Endodermal cell (in vitro differentiated cells): ENCODE measurements at regions not wholly inside any gene's neighbourhood (a gene's known extent, or its start where the extent isn't known, plus 50 kb on each side); places are given as distances from the start of the nearest gene placed in this dataset.

Source experiments
- DNase-seq: peaks from one replicate; pipeline ENCODE4 v3.0.0-alpha.2; 2017
- H3K27ac ChIP-seq: 2 replicates; pipeline ENCODE4 v1.5.1; 2013; ENCODE audit warnings: mild to moderate bottlenecking, low read depth, low read length, moderate library complexity
- H3K27me3 ChIP-seq: 2 replicates; pipeline ENCODE4 v1.6.1; 2013; ENCODE audit warnings: mild to moderate bottlenecking, low read length, moderate library complexity; ENCODE audit not compliant: insufficient read depth, control insufficient read depth, poor library complexity, severe bottlenecking
- H3K36me3 ChIP-seq: 2 replicates; pipeline ENCODE4 v1.7.0; 2013; ENCODE audit warnings: mild to moderate bottlenecking, low read length, moderate library complexity; ENCODE audit not compliant: control insufficient read depth, insufficient read depth
- H3K4me1 ChIP-seq: one replicate; pipeline ENCODE4 v1.7.0; 2013; ENCODE audit warnings: low read length; ENCODE audit not compliant: control insufficient read depth, insufficient read depth
- H3K4me3 ChIP-seq: 2 replicates; pipeline ENCODE4 v1.5.1; 2013; ENCODE audit warnings: mild to moderate bottlenecking, low read length, moderate library complexity
- H3K9ac ChIP-seq: 2 replicates; pipeline ENCODE4 v1.6.1; 2013; ENCODE audit warnings: mild to moderate bottlenecking, low read length, moderate library complexity; ENCODE audit not compliant: poor library complexity, severe bottlenecking; ENCODE audit errors: extremely low read depth
- H3K9me3 ChIP-seq: 2 replicates; pipeline ENCODE4 v1.6.1; 2013; ENCODE audit warnings: mild to moderate bottlenecking, low read length, moderate library complexity; ENCODE audit not compliant: control insufficient read depth
- H3K27ac Mint-ChIP-seq: 2 replicates; pipeline ENCODE4 v1.8.0; 2020; ENCODE audit warnings: mixed read lengths
- H3K27me3 Mint-ChIP-seq: 2 replicates; pipeline ENCODE4 v1.8.0; 2021; ENCODE audit warnings: mild to moderate bottlenecking, mixed read lengths; ENCODE audit not compliant: insufficient read depth
- H3K36me3 Mint-ChIP-seq: 2 replicates; pipeline ENCODE4 v1.8.0; 2020; ENCODE audit warnings: low read depth, mixed read lengths
- H3K4me1 Mint-ChIP-seq: 2 replicates; pipeline ENCODE4 v1.8.0; 2020; ENCODE audit warnings: mixed read lengths
- H3K4me3 Mint-ChIP-seq: 2 replicates; pipeline ENCODE4 v1.8.0; 2020; ENCODE audit warnings: mild to moderate bottlenecking, moderate library complexity, mixed read lengths
- H3K9me3 Mint-ChIP-seq: 2 replicates; pipeline ENCODE4 v1.8.0; 2020; ENCODE audit warnings: mild to moderate bottlenecking, mixed read lengths
- WGBS, 2 experiments: methylation state at CpG; one replicate each; pipeline versions ENCODE4 v1.1.5 to v1.1.7; 2013; ENCODE audit warnings: missing lambda C conversion rate in 2 of 2, mixed read lengths in 1 of 2; ENCODE audit not compliant: insufficient coverage in 1 of 2, insufficient read length in 1 of 2; 5-methylcytosine and 5-hydroxymethylcytosine counted together
- TF ChIP-seq, protein P1 (sequence below): fragments of 200-600 bp; sonication (generic); conservative IDR thresholded peaks from 2 replicates; pipeline ENCODE4 v1.5.0; 2021; ENCODE audit warnings: antibody characterized with exemption, mild to moderate bottlenecking

DNA sequence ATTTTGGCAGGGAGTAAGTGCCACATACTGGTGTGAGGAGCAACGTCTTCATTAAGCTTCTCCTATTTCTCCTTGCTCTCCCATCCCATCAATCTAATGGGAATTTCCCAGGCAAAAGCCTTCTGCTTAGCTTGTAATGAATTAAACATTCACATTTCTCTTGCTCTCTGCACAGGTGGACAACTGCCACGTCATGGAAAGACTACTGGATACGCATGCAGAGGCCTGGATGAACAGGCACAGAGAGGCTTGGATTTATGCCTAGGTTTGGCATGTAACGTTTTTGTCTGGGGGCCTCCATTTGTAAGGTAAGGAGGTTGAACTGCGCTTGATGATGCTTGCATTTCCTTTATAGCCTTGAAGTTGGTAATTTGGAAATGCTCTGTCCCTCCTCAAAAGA is 374.8 kb downstream of the KLF12 start:
- no peak overlapping the region for H3K4me3 ChIP-seq
- H3K9ac ChIP-seq, result no peak overlapping the region
- Mint-ChIP-seq H3K36me3 (no peaks in the 10 kb centered on the region), H3K27me3 (no peaks in the 10 kb centered on the region), H3K4me1 (peaks cover 17% of the 10 kb centered on the region), H3K9me3 (no peaks in the 10 kb centered on the region), H3K4me3 (no peak overlapping the region), H3K27ac (no peak overlapping the region)
- TF ChIP-seq, protein P1, sequence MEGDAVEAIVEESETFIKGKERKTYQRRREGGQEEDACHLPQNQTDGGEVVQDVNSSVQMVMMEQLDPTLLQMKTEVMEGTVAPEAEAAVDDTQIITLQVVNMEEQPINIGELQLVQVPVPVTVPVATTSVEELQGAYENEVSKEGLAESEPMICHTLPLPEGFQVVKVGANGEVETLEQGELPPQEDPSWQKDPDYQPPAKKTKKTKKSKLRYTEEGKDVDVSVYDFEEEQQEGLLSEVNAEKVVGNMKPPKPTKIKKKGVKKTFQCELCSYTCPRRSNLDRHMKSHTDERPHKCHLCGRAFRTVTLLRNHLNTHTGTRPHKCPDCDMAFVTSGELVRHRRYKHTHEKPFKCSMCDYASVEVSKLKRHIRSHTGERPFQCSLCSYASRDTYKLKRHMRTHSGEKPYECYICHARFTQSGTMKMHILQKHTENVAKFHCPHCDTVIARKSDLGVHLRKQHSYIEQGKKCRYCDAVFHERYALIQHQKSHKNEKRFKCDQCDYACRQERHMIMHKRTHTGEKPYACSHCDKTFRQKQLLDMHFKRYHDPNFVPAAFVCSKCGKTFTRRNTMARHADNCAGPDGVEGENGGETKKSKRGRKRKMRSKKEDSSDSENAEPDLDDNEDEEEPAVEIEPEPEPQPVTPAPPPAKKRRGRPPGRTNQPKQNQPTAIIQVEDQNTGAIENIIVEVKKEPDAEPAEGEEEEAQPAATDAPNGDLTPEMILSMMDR, result no peak
- peaks cover 2% of the 10 kb centered on the region for H3K27me3 ChIP-seq
- DNase-seq, result no peak
- H3K9me3 ChIP-seq, result no peaks in the 10 kb centered on the region
- WGBS, 2 experiments, result 93% methylated on average over 2 to 5 of the region's 5 CpGs
- peaks cover 2% of the 10 kb centered on the region for H3K4me1 ChIP-seq
- H3K36me3 ChIP-seq, result no peaks in the 10 kb centered on the region
- no peak overlapping the region for H3K27ac ChIP-seq

DNA sequence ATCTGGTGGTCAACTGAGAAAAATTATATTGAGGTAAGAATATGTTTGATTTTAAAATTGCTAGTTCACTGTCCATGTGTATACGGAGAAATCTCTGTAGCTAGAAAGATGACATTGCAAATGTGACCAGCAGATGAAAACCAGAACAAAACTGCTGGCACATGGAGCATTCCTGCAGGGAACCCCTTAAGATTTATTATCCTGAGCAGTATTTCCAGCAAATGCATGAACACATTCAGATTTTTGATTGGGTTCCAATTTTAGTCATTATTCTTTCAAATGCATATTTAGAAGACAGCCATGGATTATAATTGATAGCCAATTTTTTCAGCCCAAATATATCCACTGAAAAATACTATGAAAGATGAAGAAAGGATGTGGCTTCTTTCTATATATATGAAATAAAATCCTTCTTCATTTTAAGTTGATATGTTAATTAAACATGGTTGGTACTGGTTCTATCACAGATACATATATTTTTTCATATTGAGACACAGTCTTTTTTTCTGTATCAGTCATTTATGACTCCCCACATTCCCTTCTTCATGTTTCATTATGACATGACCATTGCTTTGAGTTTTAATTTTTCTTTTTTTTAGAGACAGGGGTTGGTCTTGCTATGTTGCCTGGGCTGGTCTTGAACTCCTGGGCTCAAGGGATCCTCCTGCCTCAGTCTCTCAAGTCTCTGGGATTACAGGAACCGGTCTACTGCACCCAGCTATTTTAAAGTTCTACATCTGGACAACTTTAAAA is 376.5 kb downstream of the KLF12 start:
- TF ChIP-seq, protein P1, result no peak
- no peak overlapping the region for H3K27ac Mint-ChIP-seq
- peaks cover 9% of the 10 kb centered on the region for H3K4me1 Mint-ChIP-seq
- Histone ChIP-seq H3K4me3 (no peak overlapping the region), H3K9me3 (no peaks in the 10 kb centered on the region), H3K27ac (no peak overlapping the region), H3K4me1 (no peaks in the 10 kb centered on the region), H3K9ac (no peak overlapping the region), H3K27me3 (no peaks in the 10 kb centered on the region), H3K36me3 (no peaks in the 10 kb centered on the region)
- WGBS, 2 experiments, result 84 to 100% methylated on average over 1 to 2 of the region's 2 CpGs
- DNase-seq, result no peak
- H3K36me3 Mint-ChIP-seq, result no peaks in the 10 kb centered on the region
- no peaks in the 10 kb centered on the region for H3K9me3 Mint-ChIP-seq
- H3K27me3 Mint-ChIP-seq, result no peaks in the 10 kb centered on the region
- no peak overlapping the region for H3K4me3 Mint-ChIP-seq

DNA sequence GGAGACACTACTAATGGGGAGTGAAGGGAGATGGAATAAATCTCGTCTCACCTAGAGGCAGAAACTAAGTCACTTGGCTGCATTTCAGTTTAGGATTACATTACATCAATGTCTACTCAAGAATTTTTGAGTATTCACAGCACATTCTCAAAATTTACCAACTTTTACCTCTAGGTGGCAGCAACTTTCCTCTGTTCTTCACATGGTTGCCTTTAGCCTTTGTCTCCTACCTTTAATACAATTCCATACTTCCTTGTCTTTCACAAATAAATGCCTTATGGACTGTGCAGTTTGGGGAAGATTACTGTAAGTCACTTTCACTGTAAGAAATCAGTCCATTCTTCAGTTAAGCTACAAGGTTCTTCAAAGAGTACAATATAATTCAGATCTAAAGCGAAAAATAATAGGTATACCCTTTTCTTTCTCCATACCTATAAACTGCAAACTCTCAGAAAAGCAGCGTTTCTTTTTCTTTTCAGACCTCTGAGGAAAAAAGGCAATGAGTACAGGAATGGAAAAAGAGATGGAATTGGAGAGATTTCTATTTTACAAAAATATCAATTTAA is 379.4 kb downstream of the KLF12 start:
- no peaks in the 10 kb centered on the region for H3K4me1 ChIP-seq
- no peaks in the 10 kb centered on the region for H3K9me3 ChIP-seq
- H3K27me3 ChIP-seq, result no peaks in the 10 kb centered on the region
- Mint-ChIP-seq H3K36me3 (no peaks in the 10 kb centered on the region), H3K27me3 (no peaks in the 10 kb centered on the region), H3K9me3 (no peaks in the 10 kb centered on the region), H3K4me3 (no peak overlapping the region), H3K27ac (no peak overlapping the region), H3K4me1 (peaks cover 9% of the 10 kb centered on the region)
- no peak for DNase-seq
- H3K4me3 ChIP-seq, result no peak overlapping the region
- H3K27ac ChIP-seq, result no peak overlapping the region
- TF ChIP-seq, protein P1, result peak; percentile 80
- H3K36me3 ChIP-seq, result no peaks in the 10 kb centered on the region
- 50% methylated on average over 2 of the region's 3 CpGs; no CpG with 5 or more reads in 1 of the 2 experiments for WGBS, 2 experiments
- no peak overlapping the region for H3K9ac ChIP-seq
